ENCODE measurements at regions not wholly inside any gene's neighbourhood (a gene's known extent, or its start where the extent isn't known, plus 50 kb on each side); places are given as distances from the start of the nearest gene placed in this dataset.

DNA sequence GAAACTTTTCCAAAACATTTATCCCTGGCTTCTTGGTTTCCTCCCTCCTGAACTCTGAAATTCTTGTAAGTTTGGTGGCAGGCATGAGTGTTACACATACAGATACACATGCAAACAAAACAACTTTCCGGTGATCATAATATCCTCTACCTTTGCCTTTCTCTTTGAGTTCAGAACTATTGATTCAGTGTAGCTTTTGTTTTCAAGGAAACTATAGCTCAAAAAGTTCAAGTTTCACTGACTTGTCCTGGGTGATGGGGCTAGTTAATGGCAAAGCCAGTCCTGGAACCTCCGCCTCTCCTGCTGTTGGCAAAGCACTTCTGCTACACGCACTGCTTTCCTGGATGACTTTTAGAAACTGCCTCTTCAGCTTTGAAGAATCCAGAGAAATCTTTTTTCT, 177.3 kb upstream of the FAT1 start:
- TF ChIP-seq, protein P1, sequence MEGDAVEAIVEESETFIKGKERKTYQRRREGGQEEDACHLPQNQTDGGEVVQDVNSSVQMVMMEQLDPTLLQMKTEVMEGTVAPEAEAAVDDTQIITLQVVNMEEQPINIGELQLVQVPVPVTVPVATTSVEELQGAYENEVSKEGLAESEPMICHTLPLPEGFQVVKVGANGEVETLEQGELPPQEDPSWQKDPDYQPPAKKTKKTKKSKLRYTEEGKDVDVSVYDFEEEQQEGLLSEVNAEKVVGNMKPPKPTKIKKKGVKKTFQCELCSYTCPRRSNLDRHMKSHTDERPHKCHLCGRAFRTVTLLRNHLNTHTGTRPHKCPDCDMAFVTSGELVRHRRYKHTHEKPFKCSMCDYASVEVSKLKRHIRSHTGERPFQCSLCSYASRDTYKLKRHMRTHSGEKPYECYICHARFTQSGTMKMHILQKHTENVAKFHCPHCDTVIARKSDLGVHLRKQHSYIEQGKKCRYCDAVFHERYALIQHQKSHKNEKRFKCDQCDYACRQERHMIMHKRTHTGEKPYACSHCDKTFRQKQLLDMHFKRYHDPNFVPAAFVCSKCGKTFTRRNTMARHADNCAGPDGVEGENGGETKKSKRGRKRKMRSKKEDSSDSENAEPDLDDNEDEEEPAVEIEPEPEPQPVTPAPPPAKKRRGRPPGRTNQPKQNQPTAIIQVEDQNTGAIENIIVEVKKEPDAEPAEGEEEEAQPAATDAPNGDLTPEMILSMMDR (IDR thresholded peaks at IDR 0.05) = no peak
- TF ChIP-seq POLR2A (IDR thresholded peaks at IDR 0.05) = no peak

All from body of pancreas (tissue), 4 donors.